ENCODE measurements at regions not wholly inside any gene's neighbourhood (a gene's known extent, or its start where the extent isn't known, plus 50 kb on each side); places are given as distances from the start of the nearest gene placed in this dataset.
"Not testable (repeated sequence)": the region's sequence is repeated elsewhere in the genome, so short reads cannot be mapped to it uniquely, and the experiment has no call there.

DNA sequence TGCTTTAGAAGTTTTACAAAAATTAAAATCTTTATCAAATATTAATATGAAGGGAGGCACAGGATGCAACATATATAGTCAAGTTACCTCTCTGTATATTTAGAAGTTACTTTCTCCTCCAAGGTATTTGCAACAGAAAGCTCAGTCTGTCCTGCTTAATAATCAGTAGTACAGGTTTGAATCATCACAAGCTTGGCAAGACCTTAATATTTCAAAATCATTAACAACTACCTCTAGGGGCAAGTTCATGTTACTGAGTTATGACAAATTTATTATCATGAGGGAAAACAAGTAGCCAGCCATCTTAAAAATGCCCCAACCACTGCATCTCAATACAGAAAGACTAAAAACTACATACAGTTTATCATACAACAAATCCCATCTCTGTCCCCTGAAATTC lies 116.0 kb downstream of the PMAIP1 start:
- DNase-seq (ENCODE audit: low read depth in 2 of 2): not testable (repeated sequence)

DNA sequence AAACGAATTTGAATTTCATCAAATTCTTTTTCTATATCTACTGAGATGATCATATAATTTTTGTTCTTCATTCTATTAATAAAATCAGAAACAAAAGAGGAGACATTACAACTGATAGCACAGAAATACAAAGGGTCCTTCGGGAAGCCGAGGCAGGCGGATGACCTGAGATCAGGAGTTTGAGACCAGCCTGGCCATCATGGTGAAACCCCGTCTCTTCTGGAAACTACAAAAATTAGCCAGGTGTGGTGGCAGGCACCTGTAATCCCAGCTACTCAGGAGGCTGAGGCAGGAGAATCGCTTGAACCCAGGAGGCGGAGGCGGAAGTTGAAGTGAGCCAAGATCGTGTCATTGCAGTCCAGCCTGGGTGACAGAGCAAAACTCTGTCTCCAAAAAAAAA lies 113.4 kb downstream of the PMAIP1 start:
- not testable (repeated sequence) for DNase-seq (ENCODE audit: low read depth in 2 of 2)

- DNase-seq (ENCODE audit: low read depth in 2 of 2): no peak
Observed at GRCh38 chr18:60010984-60011383, 111.2 kb downstream of the PMAIP1 start.

- DNase-seq (ENCODE audit: low read depth in 2 of 2): no peak
Observed at GRCh38 chr18:60010513-60010912, 110.7 kb downstream of the PMAIP1 start.

GRCh38 chr18:60007661-60008060 lies 107.9 kb downstream of the PMAIP1 start:
- DNase-seq (ENCODE audit: low read depth in 2 of 2): no peak

DNA sequence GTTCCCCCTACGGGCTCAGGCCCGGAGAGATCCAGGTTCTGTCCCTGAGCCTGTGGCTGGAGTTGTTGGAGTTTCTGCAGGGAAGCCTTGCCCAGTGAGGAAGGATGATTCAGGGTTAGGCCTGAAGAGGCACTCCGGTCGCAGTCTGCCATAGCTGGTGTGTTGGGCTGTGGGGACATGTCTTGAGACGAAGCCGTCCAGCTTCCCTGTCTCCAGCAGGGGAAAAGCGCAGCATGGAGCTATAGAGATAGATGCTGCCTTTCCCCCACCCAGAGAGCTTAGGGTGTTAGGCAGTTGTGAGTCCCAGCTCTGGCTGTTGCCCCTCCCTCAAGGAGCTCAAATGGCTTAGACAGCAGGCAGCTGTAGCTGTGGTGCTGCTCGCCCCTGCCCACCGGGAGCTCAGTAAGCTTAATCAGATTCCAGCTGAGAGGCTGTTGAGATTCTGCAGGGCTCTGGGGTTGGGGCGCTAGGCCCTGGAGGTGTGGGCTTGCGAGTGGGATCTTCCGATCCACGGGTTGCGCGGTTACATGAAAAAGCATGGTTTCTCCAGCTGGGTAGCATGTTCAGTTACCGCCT lies 103.9 kb downstream of the PMAIP1 start:
- no peak for DNase-seq (ENCODE audit: low read depth in 2 of 2)

- DNase-seq (ENCODE audit: low read depth in 2 of 2): peak; percentile 28 to 39
Observed at GRCh38 chr18:59996370-59996966, 96.7 kb downstream of the PMAIP1 start.

GRCh38 chr18:59994357-59994756 lies 94.6 kb downstream of the PMAIP1 start:
- DNase-seq (ENCODE audit: low read depth in 2 of 2): no peak

DNA sequence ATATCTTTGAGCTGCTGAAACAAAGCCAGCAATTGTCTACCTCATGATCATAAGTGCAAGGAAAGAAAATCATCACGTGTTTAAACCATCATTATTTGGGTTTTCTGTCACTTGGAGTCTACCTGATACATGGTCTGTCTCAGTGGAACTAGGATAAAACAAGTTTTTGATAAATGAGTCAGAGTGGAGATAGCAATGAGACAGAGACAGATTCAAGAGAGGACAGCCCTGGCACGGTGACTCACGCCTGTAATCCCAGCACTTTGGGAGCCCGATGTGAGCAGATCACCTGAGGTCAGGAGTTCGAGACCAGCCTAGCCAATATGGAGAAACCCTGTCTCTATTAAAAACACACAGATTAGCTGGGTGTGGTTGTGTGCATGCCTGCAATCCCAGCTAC lies 93.8 kb downstream of the PMAIP1 start:
- DNase-seq (ENCODE audit: low read depth in 2 of 2): no peak

GRCh38 chr18:59990121-59990823 lies 90.5 kb downstream of the PMAIP1 start:
- DNase-seq (ENCODE audit: low read depth in 2 of 2): peak; percentile 11 to 14

DNA sequence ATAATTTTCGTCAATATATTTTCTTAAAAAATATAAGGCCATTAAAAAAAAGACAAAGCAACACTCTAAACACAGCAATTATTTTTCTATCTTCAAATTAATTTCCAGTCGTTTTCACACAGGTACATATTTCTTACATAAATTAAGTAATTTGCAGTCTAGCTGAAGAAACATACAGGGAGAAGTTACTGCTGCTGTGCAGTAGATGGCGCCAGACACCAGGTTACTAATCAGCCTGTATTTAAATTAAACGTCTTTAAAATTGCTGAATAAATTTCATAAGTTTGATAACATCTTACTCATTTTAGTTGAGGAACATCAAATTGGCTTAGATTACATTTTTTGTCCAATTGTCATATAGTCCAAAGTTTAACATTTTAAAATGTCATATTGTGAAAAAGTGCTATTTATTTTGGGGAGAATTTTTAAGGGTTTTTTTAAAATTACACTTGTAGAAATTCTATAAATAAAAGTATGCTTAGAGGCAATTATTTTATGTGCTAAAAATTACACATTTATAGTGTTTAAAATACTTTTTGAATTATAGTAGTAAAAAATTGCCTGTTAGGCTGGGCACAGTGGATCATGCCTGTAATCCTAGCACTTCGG lies 88.4 kb downstream of the PMAIP1 start:
- peak; percentile 21 for DNase-seq (ENCODE audit: low read depth in 2 of 2)

DNA sequence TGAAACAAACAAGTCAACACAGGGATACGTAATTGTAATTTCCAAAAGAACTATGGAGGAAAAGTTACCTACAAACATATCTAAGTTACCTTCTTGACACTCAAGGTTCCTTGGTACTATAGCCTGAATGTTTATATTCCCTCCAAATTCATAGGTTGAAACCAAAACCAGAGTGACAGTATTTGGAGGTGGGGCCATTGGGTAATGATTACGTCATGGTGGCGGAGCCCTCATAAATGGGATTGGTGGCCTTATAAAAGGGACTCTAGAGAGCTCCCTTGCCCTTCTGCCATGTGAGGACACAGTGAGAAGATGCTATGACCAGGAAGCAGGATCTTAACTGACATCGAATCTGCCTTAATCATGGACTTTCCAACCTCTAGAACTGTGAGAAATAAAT lies 87.3 kb downstream of the PMAIP1 start:
- no peak for DNase-seq (ENCODE audit: low read depth in 2 of 2)

DNA sequence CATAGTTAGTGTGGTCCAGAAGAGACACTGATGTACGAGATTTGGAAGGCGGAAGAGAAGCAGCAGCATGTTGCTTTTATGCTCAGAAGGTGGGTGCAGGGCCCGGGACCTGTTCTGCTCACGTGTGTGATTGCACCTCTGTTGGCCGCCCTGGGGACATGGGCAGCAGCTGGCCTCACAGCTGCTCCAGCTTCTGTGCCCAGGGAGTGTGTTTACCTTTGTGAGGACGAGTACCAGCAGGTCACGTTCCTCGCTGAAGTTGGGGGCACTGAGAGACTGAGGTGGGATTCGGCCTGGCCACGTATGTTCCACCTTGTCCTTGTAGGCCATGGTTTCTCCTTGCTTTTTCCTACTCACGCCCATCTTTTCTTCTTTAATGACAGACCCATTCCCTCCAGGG lies 86.3 kb downstream of the PMAIP1 start:
- no peak for DNase-seq (ENCODE audit: low read depth in 2 of 2)

- no peak for DNase-seq (ENCODE audit: low read depth in 2 of 2)
Observed at GRCh38 chr18:59985289-59985688, 85.5 kb downstream of the PMAIP1 start.

DNA sequence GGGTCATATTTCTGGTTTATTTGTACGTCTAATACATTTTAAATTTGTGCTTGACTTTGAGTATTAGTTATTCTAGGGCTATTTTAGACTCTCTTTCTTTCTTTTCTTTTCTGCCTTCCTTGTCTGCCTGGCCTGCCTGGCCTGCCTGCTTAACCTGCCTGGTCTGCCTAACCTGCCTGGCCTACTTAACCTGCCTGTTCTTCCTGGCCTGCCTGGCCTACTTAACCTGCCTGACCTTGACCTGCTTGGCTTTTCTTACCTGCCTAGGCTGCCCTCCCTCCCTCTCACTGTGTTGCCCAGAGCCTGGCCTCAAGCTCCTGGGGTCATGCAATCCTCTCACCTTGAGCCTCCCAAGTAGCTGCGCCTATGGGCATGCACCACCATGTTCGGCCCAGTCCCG lies 83.7 kb downstream of the PMAIP1 start:
- no peak for DNase-seq (ENCODE audit: low read depth in 2 of 2)

DNA sequence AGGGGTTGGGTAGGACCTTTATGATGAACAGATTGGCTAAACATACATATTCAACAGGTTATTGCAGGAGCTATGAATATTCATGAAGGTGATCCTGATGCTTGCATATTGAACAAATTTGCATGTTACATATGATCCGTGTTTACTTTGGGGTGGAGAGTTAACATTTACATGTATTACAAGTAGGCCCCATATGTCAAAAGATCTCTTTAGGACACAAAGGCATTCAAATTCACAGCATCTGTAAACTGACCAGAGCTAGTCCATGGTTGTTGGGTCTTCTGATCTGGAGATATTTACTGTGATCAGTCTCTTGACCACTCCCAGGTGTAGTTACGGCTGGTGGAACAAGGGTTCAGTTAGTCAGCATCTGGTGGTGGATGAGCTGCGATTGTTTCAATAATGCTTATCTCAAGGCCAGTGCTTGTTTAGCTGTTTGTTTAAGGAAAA lies 80.4 kb downstream of the PMAIP1 start:
- DNase-seq (ENCODE audit: low read depth in 2 of 2): no peak

DNA sequence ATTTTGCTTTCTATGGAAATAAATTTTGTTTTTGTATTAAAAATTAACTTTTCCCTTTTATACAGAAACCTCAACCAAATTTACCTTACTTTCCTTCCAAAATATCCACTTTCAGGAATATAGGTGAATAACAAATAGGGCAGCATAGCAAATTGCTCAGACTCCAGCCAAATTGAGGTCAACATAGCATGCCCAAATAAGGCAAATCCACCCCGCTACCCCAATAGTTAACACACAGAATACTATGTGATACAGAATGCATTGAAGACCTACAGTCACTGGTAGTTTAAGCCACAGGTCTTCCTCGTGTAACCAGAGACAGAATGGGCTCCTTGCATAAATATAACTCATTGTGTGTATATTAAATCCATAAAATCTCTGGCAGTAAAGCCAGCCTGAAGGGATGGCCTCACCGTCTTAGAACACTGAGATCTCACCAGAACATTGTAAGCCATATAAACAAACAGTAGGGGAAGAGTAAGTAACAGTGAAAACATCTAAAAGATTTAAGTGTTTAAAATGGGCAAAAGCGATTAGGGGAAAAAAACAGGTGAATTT lies 72.2 kb downstream of the PMAIP1 start:
- no peak for DNase-seq (ENCODE audit: low read depth in 2 of 2)

DNA sequence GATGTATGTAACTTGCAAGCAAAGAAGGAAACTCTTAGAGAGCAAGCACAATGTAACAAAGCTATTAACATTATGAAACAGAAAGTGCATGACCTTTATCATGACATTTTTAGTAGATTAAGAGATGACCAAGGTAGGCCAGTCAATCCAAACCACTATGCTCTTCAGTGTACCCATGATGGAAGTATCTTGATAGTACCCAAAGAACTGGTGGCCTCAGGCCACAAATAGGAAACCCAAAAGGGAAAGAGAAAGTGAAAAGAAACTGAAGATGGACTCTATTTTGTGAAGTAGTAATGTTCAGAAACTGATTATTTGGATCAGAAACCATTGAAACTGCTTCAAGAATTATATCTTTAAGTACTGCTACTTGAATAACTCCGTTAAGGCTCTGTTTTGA lies 71.3 kb downstream of the PMAIP1 start:
- DNase-seq (ENCODE audit: low read depth in 2 of 2): not testable (repeated sequence)

DNA sequence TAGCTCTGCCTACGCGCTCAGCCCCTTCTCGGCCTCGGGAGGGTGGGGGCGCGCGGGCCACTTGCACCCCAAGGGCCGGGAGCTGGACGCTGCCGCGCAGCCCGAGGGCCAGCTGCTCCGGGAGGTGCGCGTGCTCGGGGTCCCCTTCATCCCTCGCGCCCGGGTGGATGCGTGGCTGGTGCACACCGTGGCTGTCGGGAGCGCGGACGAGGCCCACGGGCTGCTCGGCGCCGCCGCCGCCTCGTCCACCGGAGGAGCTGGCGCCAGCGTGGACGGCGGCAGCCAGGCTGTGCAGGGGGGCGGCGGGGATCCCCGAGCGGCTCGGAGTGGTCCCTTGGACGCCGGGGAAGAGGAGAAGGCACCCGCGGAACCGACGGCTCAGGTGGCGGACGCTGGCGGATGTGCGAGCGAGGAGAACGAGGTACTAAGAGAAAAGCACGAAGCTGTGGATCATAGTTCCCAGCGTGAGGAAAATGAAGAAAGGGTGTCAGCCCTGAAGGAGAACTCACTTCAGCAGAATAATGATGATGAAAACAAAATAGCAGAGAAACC lies 69.8 kb downstream of the PMAIP1 start:
- DNase-seq (ENCODE audit: low read depth in 2 of 2): not testable (repeated sequence)

DNA sequence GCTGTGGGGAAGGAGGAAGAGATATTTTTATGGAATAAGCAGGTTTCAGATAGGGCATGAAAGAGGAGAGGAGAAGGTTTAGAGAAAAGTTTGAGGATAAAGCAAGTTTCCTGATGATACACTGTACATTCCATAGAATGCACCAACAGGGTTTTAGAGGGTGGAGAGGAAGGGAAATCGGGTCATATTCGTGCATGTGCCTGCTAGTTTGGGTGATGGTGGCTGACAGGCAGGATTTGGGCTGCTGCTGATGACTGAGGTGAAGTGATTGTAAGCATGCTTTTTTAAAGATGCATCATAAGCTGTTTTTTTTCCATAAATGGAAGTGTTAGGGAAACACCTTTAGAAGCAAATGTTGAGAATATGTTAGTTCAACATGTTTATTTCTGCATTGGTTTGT lies 68.8 kb downstream of the PMAIP1 start:
- DNase-seq (ENCODE audit: low read depth in 2 of 2): no peak

DNA sequence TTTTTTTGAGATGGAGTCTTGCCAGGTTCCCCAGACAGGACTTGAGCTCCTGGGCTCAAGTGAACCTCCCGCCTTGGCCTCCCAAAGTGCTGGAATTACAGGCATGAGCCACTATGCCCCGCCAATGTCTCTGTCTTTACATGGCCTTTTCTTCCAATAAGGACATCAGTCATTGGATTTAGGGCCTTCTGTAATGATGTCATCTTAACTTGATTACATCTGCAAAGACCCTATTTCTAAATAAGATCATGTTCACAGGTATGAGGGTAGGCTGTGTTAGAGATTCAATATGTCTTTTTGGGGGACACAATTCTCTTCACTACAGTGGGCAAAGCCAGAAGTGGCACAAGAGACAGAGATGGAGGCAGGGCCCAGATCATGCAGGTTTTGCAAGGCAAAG lies 68.1 kb downstream of the PMAIP1 start:
- no peak for DNase-seq (ENCODE audit: low read depth in 2 of 2)

GRCh38 chr18:59966913-59967312 lies 67.1 kb downstream of the PMAIP1 start:
- no peak for DNase-seq (ENCODE audit: low read depth in 2 of 2)

All from fibroblast of skin of left quadriceps (primary cell).